Umbilical cord (tissue), 1 donor: ENCODE measurements at regions not wholly inside any gene's neighbourhood (a gene's known extent, or its start where the extent isn't known, plus 50 kb on each side); places are given as distances from the start of the nearest gene placed in this dataset.
A peak's percentile ranks its signal among the peaks of the same experiment; 100 is the strongest.

ENCODE experiments used
- DNase-seq: peaks from one replicate; pipeline ENCODE4 v3.0.0-alpha.2; 2015; ENCODE audit warnings: low spot score

DNA sequence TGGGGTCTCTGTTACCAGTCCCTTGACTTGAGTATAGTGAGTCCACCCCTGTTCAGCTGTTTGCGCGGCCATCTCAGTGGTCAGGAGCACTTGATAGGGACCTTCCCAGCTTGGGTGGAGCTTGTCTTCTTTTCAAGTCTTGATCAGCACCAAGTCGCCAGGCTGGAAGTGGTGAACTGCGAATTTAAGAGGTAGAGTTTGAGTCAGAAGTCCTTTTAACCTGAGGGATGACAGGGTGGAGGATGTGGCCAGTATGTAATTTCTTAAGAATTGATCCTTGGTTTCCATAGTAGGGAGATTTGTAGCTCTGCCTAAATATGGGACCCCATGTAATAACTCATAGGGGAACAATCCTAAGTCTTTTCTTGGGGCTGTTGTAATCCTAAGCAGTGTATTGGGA is 86.3 kb upstream of the XCR1 start:
- DNase-seq = no peak

DNA sequence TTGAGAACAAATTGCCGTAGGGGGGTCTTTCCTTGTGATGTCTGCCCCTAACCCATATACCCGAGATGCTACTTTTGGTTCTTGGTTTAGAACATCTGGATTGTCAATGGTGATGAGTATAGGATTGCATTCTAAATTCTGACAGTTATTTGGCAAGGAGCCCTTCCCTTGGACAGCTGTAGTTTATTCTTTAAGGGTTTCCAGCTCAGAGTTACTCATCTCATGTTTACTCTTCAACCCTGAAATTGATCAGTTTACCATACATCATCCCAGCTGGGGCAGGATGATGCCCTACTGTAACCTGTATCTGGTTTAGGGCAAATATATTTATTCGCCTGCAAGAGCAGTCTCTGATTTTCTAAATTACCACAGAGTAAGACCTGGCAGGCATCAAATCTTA is 85.7 kb upstream of the XCR1 start:
- no peak for DNase-seq

DNA sequence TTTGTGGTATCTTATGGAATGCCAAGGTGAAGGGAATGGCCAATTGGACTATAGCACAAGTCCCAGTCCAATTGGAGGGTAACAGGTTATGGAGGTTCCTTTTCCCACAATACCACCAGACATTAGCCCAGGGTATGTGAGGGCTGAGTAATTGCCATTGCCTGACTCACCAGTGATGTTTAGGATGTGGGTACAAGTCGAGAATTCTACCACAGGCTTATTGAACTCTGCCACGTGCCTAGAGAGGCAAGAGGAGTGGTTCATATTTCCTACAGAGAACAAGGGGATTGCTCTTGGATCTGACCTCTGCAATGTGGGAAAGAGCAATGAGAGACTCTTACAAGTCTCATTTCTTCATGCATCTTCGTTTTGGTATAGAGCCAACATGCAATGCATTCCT is 85.0 kb upstream of the XCR1 start:
- DNase-seq = no peak

DNA sequence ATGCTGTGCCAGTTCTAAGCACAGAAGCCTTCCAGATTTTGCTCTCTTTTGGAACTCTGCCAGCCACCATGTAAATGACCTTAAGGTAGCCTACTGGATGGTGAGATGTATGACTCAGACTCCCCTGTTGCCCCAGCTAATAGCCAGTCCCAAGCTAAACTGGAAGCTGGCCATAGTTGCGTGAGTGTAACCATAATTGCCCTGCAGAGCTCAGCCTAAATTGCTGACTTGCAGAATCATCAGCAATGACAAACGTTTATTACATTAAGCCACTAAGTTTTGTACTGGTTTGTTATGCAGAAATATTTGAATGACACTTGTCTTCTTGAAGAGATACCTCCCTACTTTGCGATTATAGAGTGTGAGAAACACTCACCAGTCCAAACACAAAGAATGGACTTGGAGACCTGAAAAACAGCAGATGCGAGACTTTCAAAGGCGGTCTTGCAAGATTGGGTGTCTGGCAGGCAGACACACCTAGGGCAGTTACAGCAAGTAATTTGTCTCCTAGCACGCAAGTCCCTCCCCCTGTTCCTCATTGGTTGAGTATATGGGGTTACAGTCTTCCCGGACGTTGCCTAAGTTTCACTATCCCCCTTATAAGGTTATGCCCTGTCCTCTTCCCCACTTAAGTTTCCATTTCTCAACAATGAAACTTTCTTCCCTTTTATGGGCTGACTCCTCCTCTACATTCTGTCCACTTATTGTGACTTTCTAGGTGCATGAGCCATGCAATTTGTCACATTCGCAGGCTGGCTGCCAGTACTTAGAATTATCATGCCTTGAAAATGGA is 83.6 kb upstream of the XCR1 start:
- DNase-seq = peak; percentile 46

DNA sequence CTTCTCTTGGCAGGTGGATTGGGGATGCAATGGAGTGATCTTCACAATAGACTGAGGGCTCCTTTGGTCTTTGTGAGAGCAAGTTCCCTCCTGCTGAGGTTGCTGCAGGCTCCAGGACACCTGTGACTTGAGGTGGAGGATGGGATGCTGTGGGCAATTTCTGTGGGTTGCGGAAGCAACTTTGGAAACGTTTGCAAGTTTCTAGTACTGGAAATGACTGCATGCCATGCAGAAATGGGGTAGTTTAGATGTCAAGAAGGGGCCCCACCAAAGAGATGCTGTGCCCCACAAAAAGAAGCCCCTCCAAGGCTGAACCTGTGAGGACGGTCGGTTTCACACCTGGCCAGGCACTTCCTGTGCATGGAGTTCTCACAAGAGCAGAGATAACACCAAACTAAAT is 80.4 kb upstream of the XCR1 start:
- no peak for DNase-seq

DNA sequence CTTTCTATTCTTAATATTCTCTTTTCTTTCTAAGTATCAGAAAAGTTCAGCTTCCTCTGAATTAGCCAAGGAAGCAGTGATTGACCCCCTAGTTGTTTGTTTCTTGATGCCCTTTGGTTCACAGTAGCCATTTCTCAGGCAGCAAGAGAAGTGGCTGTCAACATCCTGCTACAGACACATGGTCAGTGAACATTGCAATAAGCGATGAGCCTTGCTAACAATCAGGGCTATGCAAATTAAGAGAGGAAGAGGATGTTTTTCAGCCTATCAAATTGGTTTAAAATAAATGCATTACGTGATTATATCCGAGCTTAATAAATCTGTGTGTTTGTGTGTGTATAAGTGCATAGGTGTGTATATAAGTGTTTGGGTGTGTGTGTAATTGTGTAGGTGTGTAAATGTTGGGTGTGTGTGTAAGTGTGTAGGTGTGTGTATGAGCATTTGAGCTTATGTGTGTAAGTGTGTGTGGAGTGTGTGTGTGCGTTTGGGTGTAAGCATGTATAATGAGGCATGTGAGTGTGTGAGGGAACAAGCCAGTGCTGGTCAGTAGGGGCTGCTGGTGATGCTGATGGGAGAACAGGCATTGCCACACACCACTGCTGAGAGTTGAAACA is 78.1 kb upstream of the XCR1 start:
- no peak for DNase-seq

DNA sequence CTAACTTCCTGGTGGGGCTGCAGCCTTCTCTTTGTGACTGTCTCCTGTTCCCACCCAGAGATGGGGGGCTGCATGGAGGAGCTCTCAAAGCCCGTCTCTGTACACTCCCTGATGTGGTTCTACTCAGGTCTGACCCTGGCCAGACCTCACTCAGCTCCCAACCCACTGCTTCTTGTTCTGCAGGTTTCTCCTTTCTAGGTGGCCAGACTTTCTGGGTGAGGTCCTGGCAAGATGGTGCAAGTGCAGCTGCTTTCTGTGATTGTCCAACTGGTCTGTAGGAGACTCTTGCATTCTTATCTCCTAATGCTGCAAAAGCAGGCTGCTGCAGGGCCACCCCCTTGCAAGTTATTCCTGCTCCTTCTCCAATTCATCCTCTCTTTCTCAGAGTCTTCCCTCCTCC is 77.4 kb upstream of the XCR1 start:
- DNase-seq = no peak

DNA sequence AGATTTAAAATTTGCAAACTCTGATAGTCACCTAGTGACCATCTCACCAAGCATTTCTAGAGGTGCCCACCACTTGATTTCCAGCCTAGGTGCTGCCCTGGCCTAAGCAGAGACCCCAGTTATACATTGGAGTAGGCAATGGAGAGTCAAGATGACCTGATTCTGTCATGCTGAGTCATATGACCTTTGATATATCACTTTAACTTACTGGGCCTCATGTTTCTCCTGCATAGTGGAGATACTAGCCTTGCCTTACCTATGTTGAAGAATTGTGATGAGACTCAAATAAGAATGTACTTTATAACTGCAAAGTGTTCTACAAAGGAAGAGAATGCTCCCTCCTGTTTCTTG is 75.5 kb upstream of the XCR1 start:
- DNase-seq = no peak

DNA sequence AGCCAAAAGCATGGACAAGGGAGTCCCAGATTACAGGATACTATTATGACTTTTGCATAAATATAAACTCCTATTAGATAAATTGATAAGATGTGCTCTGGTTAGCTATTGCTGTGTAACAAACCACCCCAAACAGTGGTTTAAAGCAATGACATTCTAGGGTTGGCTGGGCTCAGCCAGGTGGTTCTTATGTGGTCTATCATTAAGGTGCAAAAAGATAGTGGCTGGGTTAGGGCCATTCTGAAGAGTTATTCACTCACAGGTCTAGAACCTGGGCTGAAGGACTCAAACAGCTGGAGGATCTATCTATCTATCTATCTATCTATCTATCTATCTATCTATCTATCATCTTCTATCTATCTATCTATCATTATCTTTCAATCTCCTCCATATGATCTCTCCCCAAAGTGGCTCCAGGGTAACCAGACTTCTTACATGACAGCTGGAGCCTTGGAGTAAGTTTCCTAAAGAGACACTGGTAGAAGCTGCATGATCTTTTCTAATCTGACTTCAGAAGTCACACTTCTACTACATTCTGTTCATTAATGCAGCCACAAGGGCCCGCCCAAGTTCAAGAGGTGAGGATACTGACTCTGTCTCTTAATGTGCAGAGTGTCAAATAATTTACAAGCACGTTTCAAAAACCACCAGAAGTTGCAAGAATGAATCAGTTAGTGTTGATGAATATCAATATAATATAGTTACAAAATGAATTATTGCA is 74.9 kb upstream of the XCR1 start:
- no peak for DNase-seq

DNA sequence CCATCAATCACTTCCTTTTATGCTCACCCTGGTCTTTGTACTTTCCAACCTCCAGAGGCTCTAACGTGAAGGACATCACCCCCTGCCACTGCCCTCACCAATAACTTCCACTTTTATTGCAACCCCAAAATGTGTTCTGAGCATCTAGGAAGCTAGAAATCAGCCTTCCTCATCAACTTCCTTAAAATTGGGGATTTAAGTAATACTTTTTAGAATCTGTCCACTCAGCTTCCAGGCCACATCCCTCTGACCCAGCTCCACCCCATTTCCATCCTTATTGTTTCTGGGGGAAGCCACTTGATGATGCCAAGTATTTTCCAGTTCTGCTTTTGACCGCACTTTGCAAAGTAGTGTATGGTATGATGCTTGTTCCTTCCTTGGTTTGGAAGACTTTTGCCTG is 73.5 kb upstream of the XCR1 start:
- peak; percentile 42 for DNase-seq

DNA sequence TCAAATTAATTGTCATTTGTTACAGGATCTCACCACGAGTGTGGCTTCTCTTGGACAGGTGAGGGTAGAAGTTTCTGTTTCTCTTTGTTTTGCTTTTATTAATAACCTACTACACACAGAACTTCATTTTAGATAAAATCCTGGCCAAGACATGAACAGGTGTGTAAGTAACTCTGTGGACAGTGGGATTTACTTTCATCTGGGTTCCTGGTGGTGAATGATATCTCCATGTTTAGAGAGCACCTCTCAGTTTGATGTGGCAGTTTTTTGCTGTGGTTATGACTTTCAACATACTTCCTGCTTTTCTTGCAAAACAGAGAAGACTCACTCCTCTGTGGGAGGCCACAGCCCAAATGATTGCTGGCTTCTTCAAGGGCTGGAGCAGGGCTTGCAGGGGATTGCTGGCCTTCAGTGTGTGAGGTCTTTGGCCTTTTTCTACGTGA is 71.1 kb upstream of the XCR1 start:
- peak; percentile 33 for DNase-seq

DNA sequence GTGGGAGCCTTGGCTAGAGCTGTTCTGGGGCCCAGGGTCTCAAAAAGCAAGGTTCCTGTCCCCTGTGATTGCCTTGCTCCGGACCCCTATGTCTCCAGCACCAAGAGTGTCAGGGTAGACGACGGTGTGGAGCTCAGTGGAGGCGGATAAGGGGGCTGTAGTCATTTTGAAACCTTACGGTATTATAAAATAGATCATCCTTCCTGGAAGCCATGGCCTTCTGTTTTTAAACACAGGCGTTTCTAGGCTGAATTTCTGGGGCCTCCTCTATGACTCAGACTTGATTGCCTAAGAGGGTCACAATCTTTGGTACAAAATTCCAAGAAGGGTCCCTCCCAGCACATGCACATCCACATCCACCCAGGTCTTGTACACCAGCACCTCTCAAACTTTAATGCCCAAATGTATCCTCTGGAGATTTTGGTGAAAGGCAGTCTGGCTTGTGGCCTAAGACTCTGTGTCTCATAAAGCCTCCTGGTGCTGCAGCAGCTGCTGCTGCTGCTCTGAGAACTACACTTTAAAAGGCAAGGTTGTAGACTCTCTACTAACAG is 70.5 kb upstream of the XCR1 start:
- peak; percentile 70 for DNase-seq

DNA sequence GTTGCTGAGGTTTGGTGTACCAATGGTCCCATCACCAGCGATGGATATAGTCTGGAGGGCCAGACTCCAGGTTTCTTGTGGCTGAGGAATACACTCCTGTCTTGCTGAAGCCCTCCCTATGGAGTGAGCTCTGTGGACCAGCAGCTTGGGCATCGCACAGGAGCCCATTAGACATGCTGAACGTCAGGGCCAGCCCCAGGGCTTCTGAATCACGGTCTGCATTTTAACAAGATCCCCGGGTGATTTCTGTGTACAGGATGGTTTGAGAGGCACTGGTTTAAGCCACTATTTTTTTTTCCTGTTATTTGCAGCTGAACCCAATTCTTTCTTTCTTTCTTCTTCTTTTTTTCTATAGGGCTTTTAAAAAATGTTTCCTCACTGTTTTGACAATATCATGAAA is 69.5 kb upstream of the XCR1 start:
- no peak for DNase-seq

DNA sequence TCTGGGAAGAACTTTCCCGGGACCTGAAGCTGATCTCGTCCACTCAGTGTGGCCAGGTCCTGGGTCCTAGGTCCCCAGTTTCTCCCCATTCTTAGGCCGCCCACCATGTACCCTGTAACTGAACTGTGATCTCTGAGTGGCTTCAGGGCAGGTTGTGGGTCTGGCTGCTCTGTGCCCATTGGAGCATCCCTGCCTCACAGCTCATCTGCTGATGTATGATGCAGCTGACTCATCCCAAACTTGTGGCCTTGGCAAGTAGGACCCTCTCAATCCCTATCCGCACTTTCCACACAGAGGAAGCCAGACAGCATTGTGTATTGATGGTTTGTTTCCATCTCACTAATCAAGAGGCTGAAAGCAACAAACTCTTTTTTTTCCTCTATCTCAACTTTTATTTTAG is 69.1 kb upstream of the XCR1 start:
- no peak for DNase-seq

DNA sequence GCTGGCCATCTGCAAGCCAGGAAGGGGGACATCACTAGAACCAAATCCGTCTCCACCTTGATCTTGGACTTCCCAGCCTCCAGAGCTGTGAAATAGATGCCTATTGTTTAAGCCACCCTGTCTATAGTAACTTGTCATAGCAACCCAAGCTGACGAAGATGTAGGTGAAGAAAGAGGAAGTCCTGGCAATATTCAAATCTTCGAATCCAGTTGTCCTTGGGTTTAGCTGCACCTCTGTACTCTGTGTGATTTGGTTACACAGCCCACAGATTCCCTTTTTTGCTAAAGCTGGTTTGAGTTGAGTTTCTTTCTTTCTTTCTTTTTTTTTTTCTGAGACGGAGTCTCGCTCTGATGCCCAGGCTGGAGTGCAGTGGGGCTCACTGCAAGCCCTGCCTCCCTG is 68.0 kb upstream of the XCR1 start:
- no peak for DNase-seq

DNA sequence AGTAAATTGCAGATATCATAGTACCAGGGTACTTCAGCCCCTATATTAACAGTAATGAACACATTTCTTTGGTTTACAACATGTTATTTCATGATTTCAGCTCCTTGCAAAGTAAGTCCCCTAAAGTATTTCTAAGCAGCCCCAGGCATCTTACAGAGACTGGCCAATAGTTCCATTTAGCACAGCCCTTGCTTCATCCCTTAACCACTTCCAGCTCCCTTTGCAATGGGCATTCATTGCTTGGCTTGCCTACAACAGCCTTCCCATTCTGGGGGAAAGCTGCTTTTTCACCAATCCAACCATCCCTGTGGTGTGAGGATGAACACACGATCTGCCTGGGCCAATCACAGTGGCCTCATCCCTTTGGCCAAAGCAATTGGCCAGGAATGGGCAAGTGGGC is 67.2 kb upstream of the XCR1 start:
- DNase-seq = no peak

DNA sequence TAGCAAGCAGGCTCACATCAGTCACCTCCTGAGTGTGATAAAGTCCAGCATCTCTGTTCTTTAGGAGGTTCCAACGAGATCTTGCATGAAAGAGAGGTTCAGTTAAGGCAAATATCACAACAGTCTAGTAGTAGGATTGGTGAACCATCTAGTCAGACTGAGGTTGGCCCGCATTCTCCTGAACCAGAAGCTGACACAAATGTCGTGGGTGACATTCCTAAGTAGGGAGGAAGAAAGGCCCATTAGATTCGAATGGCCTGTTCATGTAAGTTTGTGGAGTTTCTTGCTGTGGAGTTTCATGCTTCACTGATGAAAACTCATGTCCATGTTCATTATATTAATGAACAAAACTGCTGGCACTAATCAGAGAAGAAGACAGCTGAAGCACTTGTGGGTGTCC is 66.7 kb upstream of the XCR1 start:
- no peak for DNase-seq

DNA sequence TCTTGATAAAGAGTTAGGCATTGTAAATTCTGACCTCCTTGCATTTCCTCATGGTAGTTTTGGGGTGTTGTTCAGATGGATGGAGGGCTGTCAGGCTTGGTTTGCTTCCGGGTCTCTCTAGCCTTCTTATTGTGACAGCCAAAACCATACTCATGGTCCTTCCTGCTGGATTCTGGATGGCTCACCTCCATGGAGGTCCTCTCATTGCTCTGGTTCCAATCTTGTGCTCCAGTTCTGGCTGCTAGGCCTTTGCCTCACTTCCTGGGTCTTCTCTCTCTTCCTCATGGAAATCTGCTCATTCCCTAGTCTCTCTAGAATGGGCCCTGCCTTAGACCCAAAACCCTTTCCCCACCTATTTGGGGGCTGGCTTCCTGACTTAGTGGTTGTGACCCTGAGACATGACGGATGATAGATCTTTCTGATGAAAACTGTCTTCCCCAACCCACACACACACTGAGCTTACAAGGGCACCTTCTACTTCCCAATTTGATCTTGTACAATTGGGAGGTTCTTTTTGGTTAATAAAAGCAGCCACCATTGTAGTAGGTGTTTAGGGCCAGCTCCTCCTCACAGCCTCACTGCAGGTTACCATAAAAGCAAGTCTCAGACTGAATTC is 66.2 kb upstream of the XCR1 start:
- no peak for DNase-seq

DNA sequence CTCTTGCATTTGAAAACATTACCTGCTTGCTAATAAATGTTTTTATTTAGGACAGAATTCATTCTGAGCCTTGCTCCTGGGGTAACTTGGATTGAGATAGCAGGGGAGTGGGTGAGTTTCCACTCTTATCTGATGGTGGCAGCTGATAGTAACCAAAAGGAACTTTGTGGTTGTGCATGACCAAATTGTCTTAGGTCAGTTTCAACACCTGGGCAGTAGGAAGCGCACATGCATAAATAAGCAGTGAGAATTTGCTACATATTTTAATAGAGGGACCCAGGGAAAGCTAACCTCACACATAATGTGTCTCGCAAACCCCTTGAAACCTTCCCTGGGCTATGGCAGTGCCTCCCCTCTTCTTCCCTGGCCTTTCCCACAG is 65.4 kb upstream of the XCR1 start:
- DNase-seq = no peak

DNA sequence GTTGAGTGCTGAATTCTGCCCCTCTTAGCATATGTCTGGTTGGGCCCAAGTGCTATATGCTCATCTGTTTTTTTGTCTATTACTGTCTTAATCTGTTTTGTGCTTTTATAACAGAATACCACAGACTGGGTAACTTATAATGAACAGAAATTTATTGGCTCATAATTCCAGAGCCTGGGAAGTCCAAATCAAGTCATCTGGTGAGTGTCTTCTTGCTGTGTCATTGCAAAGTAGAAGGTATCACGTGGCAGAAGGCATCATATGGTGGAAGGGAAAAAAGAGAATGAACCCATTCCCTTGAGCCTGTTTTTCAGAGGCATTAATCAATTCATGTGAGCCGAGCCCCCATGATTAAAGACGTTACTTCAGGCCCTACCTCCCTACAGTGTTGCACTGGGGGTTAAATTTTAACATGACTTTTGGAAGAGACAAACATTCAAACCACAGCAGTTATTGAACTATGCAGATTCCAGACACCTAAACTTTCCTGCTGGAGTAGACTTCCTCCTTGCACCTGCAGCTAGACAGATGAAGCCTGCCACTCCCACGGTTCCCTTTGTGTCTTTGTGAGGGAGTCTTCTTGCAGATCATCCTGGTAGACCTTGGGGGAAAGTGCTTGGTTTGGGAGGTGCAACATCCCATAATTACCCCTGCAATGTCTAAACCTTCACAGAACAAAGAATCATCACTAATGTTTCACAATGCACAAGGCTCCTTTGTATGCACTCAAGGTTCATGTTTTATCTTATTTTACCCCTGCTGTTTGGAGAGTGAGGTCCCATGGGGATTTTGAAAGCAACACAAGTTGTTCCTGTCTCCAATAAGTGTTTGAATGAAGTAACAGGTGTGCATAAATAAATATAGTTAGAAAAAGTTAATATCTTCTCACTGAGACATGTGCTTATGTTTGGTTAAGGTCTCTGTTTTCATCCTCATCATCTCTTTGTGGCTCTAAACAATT is 64.7 kb upstream of the XCR1 start:
- DNase-seq = no peak

DNA sequence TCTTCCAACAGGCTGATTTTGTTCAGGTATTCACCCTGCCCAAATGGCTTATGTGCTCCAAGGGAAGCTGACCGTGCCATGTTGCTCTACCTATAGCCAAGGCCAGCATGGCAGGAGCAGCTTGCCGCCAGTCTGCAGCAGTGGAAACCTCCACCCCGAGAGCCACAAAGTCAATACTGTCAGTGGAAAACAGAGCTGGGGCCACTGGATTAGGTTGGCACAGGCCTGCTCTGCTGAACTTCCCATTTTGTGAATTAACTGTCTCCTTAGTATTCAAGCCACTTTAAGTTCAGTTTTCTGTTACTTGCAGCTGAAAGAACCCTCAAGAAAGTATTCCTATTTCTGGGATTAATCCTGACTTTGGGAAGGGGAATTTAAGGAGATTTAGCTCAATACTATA is 63.8 kb upstream of the XCR1 start:
- DNase-seq = no peak
